NOMO-1 treated with DMSO at 0.1 percent for 48 hours (cell line): ENCODE measurements at regions not wholly inside any gene's neighbourhood (a gene's known extent, or its start where the extent isn't known, plus 50 kb on each side); places are given as distances from the start of the nearest gene placed in this dataset.
"Not testable (repeated sequence)": the region's sequence is repeated elsewhere in the genome, so short reads cannot be mapped to it uniquely, and the experiment has no call there.

Source experiments
- DNase-seq: peaks from one replicate; lab custom pipeline; 2025; ENCODE audit not compliant: unreplicated experiment; lab: John Stamatoyannopoulos, UW

DNA sequence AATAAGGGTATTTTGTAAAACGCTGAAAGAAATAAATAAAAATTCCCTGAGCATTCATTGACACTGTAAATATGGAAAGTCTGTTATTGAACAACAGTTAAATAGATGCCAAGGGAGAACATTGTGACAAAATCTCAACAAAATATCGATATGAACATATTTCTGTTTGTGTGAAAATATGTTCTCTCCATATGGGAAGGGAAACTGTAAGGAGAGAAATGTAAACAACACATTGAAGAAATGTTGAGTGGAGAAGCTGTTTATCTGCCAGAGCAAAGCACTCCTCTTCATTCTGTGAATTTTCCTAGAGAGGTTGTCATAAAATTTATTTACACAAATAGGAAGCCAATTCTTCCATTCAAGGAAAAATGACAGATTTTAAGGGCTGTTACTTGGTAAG lies 57.1 kb upstream of the EOMES start:
- DNase-seq = no peak

DNA sequence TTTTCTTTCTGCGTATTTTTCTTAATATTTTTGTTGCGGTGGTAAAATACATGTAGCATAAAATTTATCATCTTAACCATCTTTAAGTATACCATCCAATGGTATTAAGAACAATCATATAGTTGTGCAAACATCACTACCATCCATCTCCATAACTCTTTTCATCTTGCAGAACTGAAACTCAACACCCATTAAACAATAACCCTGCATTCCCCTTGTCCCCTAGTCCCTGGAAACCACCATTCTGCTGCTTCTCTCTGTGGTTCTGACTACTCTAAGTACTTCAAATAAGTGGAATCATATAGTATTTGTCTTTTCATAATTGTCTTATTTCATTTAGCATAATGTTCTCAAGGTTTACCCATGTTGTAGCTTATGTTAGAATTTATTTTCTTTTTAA lies 67.3 kb upstream of the EOMES start:
- DNase-seq = no peak

DNA sequence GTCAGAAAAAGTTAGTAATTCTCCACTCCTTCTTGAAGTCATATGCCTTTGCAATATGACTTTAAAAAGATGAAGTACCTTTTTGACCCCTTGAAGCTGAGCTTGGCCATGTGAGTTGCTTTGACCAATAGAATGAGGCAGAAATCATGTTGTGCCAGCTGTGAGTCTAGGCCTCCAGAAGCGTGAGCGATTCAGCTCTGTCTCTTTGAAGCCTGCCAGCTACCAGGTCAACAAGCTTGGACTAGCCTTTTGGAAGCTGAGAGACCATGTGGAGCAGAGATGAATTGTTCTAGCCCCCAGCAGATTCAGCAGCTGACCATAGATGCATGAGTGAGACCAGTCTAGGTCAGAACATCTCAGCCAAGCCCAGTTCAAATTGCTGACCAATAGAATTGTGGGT lies 69.8 kb upstream of the EOMES start:
- no peak for DNase-seq

GRCh38 chr3:27792869-27793268 lies 70.7 kb upstream of the EOMES start:
- no peak for DNase-seq

- DNase-seq = no peak
Observed at GRCh38 chr3:27794211-27794610, 72.1 kb upstream of the EOMES start.

DNA sequence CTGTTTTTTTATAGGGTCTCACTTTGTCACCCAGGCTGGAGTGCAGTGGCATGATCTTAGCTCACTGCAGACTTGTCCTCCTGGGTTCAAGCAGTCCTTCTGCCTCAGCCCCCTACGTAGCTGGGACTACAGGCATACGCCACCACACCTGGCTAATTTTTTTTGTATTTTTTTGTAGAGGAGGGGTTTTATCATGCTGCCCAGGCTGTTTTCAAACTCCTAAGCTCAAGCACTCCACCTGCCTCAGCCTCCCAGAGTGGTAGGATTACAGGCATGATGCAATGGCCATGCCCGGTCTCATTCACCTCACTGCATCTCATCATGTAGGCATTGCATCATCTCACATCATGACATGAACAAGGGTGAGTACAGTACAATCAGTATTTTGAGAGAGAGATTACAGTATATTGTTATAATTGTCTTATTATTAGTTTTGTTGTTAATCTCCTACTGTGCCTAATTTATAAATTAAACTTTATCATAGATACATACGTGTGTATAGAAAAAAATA lies 74.3 kb upstream of the EOMES start:
- no peak for DNase-seq

DNA sequence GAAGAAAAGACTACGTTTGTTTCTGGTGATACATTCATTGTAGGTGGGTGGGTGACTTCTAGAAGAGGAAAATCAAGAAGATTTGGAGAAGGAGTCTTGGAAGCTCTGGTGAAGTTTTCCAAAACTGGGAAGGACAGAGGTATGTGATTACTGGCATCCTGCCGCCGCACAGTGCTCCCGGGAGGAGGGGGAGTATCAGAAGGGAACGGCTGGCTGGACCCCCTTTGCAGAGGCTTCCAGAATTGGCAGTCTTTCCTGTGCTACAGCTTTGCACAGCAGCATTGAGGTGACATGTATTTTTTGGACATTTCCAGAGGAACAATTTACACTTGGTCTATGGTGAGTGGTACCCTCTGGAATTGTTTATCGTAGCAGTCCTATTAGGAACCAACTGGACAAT lies 75.7 kb upstream of the EOMES start:
- DNase-seq = no peak

- no peak for DNase-seq
Observed at GRCh38 chr3:27800261-27800660, 78.1 kb upstream of the EOMES start.

- DNase-seq = no peak
Observed at GRCh38 chr3:27802425-27802824, 80.3 kb upstream of the EOMES start.

DNA sequence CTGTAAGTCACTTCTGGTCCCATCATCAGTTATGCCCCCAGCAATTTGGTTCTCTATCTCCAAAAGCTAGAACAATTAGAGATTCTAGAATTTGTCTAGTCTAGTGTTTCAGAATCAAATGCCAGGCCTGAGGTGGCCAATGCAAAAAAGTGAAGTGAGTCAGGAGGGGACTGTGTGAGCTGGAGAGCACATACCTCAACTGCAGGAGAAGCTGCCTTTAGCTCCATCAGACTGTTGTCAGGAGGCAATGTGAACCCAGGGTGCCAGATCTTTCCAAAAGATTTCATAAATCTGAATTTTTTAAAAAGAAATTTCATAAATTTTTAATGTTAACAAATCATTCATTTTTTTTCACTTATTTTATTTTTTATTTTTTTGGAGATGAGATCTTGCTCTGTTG lies 80.7 kb upstream of the EOMES start:
- DNase-seq = no peak

DNA sequence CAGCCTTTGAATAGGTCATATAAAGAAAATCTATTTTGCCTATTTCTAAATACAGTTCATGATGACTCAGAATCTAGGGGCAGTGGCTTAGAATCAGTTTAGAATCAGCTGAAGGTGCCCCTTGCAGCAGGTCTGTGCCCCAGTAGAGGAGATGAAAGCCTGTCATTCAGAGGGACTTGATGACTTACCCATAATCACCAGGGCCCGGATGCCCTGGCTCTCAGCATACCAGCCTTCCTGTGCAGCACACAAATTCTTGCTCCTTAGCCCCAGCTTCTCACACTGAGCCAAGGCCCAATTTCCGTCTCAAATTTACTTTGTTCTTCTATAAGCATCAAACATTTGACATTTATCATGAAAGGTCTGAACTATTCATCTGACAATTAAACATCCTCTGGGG lies 83.2 kb upstream of the EOMES start:
- DNase-seq = no peak

DNA sequence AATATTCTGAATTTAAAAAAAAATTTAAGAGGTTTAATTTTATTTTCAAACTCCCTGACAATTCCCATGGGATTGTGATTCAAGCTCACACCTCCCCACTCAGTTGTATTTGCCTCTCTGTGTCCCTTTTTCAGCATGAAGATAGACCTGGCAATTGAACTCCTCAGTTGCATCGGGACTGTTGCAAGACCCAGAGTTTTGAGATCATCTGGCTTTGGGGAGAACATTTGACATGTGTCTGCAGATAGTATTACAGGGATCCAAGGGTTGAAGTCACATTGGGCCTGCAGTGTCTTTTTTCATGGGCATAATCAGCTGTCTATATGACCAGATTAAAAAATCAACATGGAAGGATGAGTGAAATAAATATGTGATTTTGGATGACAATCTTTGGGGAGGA lies 91.1 kb upstream of the EOMES start:
- DNase-seq = no peak

DNA sequence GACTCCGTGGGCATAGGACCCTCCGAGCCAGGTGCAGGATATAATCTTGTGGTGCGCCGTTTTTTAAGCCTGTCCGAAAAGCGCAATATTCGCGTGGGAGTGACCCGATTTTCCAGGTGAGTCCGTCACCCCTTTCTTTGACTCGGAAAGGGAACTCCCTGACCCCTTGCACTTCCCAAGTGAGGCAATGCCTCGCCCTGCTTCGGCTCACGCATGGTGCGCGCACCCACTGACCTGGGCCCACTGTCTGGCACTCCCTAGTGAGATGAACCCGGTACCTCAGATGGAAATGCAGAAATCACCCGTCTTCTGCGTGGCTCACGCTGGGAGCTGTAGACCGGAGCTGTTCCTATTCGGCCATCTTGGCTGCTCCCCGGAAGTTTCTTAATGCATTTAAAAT lies 99.5 kb upstream of the EOMES start:
- not testable (repeated sequence) for DNase-seq

DNA sequence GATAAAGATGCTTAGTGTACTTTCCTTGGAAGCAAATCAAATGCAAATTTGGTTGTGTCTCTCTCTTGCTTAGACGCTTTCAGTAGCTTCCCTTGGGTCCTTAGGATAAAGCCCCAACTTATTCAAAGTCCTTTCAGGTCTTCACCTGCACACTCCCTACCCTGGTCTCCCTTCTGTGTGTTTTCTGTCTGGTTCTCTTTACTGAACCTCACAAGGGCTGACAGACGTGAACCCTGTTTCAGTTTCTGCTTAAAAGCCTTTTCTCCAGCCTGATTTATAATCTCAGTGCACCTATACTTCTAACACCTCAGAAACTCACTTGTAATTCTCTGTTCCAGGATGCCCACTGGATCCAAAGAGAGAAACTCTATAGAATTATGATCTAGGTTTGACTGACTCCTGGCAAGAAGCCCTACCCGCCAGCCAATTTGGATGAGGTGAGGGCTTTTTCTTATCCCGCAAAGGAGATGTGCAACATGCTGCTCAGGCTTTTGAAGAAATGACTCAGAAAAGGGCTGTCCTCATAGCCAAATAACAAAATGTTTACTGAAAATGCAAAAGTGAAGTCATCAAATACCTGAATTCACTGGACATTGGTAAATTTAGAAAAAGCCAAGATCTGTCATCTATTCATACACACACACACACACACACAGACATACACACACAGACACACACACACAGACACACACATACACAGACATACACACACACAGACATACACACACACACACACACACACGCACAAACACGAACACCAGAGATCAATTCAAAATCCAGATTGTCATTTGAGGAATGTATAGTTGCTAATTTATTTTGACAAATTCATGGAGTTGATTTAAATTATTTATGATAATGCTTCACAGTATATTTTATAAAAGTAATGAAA lies 102.4 kb upstream of the EOMES start:
- no peak for DNase-seq

- no peak for DNase-seq
Observed at GRCh38 chr3:27826448-27826847, 104.3 kb upstream of the EOMES start.

DNA sequence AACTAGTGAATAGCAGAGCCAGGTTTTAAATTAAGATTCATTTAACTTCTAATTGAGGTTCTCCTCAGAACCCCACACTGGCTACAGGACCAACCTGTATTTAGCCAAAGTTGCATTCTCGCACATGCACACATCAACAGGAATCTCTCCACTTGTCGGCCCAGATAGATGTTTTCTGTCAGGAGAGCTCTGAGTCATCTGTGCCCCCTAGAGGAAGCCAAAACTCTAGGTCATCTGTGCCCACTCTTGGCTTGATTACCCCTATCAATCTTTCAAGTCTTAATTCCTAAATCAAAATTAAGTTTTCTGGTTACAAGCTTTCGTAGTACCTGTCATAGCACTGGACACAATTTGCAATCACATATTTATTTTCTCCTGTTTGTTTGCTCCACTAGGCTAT lies 104.9 kb upstream of the EOMES start:
- DNase-seq = no peak

DNA sequence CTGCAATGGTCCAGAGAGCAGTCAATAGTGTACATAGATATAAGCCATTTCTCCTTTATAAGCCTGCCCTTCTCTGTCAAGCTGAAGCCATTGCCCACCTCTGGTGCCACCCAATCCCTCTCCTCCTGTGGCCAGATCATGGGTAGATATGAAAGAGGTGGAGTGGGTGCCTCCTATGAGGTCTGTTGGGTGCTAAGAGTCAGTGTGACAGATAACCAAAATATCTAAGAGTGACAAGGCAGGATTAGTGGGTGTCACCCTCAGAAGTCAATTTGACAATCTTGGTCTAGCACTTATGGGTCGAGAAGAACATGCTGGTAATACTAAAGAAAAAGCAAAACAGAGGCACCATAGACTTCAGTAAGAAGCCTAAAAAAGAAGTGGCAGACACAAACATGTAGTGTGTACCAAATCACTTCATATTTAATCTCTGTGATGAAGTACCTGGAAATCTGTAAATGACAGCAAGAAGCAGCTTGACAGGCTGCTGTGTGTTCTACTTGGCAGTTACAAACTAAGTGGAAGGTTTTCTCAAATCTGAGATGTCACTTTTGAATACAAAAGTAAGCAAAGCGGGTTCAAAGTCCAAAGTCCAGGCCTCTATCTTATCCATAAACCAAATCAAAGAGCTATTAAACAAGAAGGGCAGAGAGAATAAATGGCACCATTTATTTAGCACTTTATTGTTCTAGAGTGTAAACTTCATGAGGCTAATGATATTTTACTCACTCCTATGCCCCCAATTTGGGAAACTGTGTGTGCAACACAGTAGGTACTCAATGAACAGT lies 118.9 kb upstream of the EOMES start:
- DNase-seq = no peak

DNA sequence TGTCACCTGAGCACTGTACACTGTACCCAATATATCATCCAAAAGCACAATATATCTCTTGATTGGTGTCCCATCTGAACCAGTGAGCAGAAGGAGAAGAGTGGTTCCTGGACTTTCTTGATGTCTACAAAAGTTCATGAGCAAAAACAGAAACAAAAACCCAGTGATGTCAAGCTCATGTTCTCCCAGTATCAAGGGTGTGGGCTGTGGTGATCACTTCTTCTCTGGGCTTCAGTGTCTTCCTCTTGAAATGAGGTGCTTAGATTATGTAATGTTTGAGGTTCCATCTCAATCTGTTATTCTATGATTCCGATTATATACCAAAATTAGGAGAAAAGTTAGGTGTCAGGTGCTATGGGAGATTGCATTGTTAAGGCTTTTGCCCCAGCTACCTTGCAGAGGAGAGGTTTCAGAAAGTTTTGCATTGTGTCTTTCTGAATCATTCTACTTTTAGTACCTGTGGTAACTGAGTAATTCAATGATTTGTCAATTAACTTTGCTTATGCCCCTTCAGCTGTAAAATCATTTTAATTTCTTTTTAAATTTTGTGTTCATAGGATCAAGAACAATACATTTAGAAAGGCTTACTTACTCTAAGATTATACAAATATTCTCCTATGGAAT lies 122.0 kb upstream of the EOMES start:
- no peak for DNase-seq

GRCh38 chr3:27847697-27848096 lies 125.6 kb upstream of the EOMES start:
- no peak for DNase-seq

GRCh38 chr3:27848826-27849225 lies 126.7 kb upstream of the EOMES start:
- no peak for DNase-seq

- no peak for DNase-seq
Observed at GRCh38 chr3:27859821-27860220, 137.7 kb upstream of the EOMES start.
